Heart left ventricle (tissue), 13 donors: ENCODE measurements at regions not wholly inside any gene's neighbourhood (a gene's known extent, or its start where the extent isn't known, plus 50 kb on each side); places are given as distances from the start of the nearest gene placed in this dataset.

Experiments
- CTCF ChIP-seq, 12 donors: fragments of 200-600 bp; sonication (generic) in 4 of 12; IDR thresholded peaks; one replicate each; pipeline versions ENCODE4 v1.5.0 to v1.8.0; 2018 to 2022; ENCODE audit warnings: antibody characterized with exemption in 12 of 12, mild to moderate bottlenecking in 5 of 12
- POLR2A ChIP-seq, 2 donors: fragments of 450-650 bp; IDR thresholded peaks; one replicate each; pipeline ENCODE4 v1.6.1; 2017; ENCODE audit warnings: antibody characterized with exemption in 2 of 2, mild to moderate bottlenecking in 2 of 2, moderate library complexity in 2 of 2
- donor health status: ischemic (EF 13 %, LVEDD 7.1; RV severe dilation, severe dysfunction).
- donor health status: DM: no; HTN: yes; CAD: no.
- donor health status: DM: no; HTN: no; CAD: no.
- donor health status: ischemic (EF 25% LVEDD 6.9; RV normal size, moderate dysfunction).
- donor health status: ischemic (EF 25% LVEDD 5.7; RV mildly dilated, moderate dysfunction).
- donor health status: ischemic (EF 35%, LVEDD 5.7; RV mildly dilated, moderate dysfunction).
- donor health status: nonischemic (EF 11% LVEDD 7.7; RV severe dilation, severe dysfunction).
- donor health status: DM: yes; HTN: yes; CAD: no.
- donor health status: PGD.
- donor health status: ischemic (EF 29% LVEDD 5.4; RV normal size, mild dysfunction).
- donor health status: nonischemic (EF 23%, LVEDD 6.1; RV moderate dilation, normal function).

DNA sequence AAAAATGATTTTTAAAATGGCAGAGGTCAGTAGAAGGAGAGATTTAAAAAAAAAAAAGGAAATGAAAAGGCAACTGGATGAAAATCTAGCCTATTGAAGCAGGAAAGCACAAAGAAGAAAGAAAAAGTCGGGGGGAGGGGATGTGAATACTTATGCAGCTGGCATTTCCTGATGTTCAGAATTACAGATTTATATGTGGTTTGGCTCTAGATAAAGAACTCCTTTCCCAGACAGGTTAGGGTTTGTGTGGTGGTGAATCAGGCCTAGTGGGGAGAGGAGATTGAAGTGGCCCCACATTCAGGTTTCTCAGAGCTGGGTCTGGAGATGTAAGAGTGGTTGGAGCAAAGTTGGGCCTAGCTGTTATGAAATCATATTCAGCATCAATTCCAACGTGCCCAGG lies 394.4 kb downstream of the FIGN start:
- TF ChIP-seq CTCF (IDR thresholded peaks at IDR 0.05), result no peak
- no peak for TF ChIP-seq POLR2A (IDR thresholded peaks at IDR 0.05)
